GM19238 (cell line): ENCODE measurements at regions not wholly inside any gene's neighbourhood (a gene's known extent, or its start where the extent isn't known, plus 50 kb on each side); places are given as distances from the start of the nearest gene placed in this dataset.

ENCODE experiments used
- DNase-seq: peaks from one replicate; pipeline ENCODE4 v3.0.0; 2011; ENCODE audit warnings: low spot score; ENCODE audit not compliant: insufficient read length

DNA sequence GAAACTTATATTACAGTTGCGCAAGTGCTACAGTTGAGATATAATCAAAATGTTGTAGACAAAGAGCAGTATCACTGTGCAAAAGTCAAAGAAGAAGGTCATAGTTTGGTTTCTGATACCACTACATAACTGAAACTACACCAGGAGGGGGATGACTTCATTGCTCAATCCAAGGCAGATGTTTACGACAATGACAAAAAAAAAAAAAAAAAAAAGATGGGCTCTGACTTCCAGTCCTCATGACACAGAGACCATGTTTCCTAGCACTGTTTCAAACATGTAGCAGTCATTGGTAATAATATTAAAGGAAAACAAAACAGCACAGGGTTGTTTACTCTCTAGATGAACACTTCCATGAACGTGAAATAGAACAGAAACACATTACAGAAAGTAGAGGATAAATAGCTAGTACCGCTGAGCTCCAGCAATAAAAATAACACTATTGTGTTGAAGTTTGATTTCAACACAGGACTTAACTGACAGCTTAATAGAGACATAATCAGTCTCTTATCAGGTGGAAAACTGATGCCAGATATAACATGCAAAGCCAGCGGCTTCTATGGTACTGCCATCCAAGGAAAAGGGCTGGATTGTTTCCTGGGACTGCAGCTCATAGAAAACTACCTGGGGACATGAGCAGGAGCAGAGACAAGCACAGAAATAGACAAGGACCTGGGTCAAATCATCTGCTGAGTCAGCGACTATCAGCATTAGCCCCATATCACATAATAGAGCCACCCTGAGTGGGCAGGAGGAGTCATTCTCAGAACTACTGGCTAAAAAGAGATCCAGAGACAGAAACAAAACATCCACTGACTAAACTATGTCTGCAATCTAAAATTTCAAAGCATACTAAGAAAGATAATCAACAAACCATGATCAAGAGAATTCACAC is 463.6 kb upstream of the SOX9 start:
- no peak for DNase-seq

DNA sequence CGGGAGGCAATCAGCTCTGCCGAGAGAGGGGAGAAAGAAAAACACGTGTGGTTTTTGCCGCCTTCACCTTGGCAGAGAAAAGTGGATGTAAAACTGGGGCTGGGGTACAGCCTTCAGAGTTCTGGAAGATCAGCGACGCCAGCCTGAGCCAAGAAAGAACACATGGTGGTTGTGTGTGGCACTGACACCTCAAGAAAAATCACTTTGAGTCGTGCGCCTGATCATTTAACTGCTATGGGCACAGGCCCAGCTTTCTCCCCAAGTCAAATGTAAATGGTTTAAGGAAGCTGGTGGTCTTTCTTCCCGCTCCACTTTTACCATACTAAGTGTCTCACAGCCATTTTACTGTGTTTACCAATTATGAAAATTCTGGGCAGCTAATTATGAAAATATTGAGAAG is 461.8 kb upstream of the SOX9 start:
- no peak for DNase-seq

DNA sequence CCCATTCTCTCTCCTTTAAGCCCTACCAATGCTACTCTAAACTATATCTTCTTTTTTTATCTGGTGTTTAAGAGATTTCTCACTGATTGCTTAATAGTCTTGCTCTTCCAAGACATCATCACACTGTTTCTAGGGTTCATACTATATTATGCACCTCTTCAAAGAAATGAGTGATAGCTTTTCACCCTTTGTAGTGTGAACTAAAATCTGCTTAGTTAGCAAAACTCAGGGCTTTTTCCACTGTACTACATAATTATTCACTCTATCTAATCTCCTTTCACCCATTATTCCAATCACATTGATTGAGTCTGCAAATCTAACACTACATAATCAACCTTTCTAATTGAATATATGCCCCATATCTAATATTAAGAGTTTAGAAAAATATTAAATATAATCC is 456.0 kb upstream of the SOX9 start:
- DNase-seq = no peak

DNA sequence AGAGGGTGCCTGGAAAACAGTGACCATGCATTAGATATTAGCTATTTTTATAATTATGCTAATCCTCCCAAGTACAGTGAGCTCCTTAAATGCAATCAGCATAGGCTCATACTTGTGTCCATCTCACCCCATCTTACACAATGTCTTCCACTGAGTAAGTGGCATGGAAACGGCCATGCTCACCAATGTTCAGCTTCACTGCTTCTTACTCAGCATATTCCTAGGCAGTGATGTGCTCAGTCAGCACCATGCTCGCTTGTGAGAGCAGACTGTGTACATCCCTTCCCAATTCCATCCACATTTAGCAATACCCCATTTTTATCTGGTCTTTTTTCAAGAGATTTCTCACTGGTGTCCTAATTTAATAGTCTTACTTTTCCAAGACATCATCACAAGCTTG is 454.8 kb upstream of the SOX9 start:
- no peak for DNase-seq

DNA sequence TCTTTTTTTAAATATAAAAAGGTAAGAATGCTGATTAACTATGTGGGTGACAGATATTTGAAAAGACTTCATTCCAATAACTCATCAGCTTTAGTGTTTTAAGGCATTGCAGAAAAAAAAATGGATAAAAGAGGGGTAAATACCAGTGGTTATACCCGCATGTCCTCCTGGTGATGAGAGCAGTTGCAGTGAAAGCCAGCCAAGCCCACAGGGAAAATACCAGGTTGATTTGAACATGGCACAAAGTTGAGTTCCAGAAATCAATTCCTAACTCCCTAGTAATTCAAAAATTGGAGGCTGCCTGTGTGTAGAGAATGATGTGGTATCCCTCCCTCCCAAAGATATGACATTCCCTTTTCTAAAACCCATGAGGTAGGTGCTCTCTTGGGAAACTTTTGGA is 453.2 kb upstream of the SOX9 start:
- DNase-seq = no peak

DNA sequence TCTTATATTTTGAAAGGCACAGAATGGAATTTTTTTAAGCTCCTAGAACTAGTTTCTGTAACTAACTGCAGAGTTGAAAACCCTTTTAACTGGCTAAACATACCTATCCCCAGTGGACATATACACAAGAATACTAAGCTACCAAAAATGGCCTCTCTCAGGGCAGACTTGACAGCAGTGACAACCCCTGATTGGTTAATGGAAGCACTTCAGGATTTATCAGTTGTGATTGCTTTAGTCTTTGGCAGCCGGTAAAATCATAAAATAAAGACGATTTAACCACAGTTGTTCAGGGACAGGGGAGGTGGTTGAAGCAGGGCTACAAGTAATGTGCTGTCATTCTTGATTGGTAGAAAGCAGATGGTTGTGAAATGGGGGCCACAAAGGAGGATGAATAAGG is 452.0 kb upstream of the SOX9 start:
- DNase-seq = no peak

DNA sequence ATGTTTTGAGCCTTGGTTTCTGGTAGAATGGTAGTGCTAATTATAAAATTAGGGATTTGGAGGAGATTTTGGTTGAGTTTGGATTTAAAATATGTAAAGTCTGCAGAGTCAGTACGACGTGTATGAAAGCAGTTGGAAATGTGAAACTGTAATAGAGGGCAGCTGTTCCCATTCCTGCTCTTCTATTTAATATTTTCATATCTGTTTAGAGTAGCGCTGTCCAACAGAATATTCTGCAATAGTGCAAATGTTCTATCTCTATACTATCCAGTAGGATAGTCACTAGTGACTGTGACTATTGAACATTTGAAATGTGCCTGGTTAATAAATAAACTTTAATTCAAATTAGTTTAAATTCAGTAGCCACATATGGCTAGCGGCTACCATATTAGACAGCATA is 443.4 kb upstream of the SOX9 start:
- DNase-seq = no peak

DNA sequence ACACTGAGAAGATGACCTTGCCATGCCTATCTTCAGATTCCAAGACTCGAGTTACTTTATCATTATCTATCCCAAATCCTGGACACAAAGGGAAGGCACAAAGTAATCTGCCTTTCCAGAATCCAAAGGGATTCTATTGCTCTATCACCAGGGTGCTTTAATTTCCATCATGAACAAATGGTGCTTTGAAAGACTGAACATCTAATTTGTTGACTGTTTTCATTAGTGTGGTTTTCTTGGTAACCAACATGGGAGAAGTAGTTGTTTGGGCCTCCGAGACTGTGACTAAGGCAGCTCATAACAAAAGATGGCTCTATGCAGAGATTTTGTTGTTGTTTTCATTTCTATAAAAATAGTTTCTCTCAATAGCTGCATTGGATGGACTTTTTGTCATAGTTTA is 441.0 kb upstream of the SOX9 start:
- DNase-seq = no peak

DNA sequence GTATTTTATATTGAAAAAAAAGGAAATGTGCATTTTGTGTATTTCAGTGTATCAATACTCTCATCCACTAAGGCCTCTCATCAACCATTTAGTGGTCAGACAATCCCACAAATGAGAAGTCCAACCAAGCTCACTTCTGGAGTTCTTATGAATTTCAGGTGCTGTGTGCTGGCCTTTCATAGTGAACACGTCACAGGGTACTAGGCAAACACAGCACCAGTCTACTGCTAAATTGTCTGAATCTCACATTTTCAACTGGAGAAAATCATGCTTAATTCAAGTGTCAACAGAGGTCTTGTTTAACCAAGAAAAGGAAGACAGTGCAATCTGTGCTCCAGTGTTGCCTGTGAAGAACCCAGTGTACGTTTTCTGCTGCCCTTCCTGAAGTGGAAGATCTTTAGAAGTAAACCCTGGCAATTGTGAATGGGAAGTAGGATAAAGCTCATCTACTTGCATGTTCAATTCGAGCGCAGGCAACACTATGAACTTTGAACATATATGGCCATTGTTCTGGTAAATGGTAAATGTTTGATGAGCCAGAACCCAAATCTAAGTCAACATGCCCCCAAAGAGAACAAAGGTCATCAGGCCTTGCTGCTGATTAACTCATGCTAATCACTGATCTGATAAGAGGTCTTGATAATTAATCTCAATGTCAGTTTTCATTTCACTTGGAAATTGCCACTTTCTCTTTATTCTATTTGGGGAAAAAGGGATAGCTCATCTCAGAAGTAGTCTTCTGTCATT is 439.2 kb upstream of the SOX9 start:
- DNase-seq = no peak

DNA sequence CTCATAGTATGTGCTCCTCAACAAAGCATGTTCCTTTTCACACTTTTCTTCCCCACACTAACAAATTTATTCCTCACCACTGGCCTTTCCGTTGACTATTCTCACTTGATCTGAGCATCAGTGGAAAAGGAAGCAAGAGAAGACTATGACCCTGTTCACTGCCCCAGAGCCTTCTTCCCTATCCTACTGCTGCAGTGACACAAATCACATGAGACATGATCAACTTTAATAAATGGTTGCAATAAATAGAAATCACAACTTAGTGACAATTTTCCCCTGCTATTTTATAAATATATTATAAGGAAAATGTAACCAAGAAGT is 438.7 kb upstream of the SOX9 start:
- no peak for DNase-seq

DNA sequence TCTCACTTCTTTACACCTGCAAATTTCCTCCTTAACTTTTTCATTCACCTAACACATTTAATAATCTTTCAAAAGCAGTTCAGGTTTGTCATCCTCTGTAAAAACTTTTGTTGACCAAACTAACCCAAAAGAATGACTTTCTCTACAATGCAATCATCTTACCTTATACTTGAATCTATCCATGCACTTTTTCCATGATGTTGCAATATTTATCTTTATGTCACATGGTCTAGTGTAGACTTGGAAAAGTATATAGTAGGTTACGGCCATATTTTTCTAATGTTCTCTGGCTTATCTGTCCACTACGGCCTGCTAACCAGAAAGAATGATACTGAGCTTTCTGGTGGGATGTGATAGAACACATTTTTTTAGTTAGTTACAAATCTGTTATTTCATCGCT is 431.0 kb upstream of the SOX9 start:
- no peak for DNase-seq

DNA sequence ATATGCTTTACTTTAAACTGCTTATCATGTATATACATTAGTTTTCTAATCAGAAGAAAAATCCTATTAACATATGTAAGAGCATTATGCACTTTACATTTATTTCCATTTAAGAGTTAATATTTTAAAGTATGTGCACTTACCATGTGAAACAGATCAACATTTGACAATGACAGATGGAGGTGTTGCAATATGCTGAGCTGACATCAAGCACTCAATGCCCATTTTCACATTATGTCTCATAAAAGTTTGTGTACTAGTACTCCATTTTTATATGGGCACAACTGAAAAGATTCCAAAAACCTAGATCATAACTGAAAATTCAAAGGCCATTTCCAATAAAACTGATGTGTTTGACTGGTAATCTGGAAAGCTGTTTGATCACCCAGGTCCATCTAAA is 420.9 kb upstream of the SOX9 start:
- no peak for DNase-seq

DNA sequence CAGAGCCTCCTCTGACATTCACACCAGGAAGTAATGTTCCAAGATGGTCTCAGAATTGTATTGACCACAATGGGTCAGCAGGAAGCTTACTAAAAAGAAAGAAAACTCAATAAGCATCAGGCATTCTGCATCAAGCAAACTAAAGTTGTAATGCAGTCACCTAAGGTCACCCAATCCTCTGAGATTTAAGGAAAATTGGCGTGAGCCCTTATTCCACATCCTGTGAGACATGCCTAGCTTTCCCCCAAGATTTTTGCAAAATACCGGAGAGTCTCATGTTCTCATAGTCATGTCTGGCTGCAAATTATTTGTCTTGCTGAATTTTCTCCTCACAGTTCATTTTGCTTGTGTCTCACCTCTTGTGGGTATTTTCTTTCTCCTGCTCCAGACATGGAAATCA is 417.1 kb upstream of the SOX9 start:
- DNase-seq = no peak

DNA sequence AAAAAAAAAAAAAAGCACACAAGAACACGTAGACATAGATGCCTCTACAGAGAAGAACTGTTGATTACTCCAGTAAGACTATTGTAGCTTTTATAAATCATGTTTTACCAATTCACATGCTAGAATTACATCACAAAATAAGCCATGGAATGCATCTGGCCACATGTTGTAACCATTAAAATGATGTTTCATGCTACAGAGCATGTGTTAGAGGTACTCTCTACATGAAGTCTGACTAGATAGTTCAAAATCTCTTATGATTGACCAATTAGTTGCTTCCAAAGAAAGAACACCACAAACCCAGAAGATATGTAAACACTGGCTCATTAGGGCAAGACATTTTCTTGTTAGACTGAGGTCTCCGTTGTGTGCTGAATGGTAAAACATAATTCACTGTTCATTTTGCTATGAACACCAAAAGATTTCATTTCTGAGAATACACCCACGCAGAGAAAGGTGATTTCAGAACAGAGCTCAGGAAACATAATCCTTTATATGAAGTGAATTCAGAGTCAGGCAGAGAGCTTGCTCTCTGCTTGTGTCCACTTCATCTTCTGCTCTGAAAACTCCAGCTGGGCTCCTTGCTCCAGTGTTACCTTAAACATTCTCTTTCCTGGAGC is 411.4 kb upstream of the SOX9 start:
- DNase-seq = no peak

DNA sequence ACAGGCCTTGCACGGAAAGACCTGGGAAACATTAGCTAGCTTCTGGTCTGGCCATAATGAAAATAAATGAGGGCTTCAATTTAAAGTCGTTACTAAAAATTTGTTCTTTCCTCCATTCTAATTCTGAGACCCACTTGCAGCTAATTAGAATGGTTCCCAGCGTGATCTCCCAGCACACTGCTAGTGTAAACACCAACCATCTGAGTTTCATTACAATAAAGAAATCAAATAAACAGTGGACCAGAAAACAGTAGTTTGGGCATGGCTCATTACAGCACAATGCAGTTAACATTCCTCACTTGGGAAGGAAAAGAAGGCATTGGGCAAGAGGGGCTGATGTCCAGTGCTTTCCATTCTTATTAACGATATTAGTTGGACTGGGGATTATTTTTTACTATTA is 410.9 kb upstream of the SOX9 start:
- no peak for DNase-seq

DNA sequence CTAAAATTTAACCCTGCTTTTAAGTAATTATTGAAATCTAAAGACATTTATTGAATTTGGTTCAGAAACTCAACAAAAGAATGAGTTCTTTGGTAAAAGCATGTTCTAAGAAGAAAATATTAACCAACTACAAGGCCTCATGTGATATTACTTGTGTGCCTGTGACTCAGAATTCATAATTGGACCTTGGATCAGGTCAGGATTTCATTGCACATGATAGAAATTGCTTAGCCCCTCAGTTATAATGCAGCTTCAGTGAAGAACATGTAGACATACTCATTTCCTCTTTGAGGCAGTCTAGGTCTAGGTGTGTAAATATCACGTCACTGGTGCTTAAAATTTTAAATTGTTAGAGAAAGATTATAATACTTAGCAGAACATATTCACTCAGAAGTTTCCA is 410.0 kb upstream of the SOX9 start:
- DNase-seq = no peak

DNA sequence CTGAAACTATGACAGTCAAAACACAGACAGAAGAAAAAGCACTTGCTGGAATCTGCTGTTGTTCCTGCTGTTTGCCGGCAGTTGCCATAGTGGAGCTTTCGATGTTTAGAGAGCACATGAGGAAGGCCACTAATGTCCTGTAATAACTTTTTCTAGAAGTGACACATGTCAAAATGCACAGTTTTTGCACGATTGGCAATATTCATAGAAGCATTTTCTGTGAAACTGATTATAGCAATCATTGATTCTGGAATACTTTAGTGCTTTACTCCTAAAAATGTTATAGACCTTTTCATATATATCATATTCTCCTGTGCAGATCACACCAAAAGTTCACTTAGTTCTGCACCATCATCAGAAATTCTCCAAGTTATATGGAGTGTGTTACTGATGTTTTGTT is 407.0 kb upstream of the SOX9 start:
- DNase-seq = no peak

DNA sequence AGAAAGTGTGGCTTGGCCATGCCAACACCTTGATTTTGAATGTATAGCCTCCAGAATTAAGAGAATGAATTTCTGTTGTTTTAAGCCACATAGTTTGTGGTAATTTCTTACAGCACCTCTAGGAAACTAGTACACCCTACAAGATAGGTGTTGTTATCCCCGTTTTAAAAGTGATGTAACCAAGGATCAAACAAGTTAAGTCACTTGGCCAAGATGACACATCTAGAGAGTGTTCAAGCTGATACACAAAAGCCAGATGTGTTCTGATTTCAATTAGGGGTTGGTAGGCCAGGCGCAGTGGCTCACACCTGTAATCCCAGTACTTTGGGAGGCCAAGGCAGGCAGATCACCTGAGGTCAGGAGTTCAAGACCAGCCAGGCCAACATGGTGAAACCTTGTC is 396.5 kb upstream of the SOX9 start:
- DNase-seq = no peak

DNA sequence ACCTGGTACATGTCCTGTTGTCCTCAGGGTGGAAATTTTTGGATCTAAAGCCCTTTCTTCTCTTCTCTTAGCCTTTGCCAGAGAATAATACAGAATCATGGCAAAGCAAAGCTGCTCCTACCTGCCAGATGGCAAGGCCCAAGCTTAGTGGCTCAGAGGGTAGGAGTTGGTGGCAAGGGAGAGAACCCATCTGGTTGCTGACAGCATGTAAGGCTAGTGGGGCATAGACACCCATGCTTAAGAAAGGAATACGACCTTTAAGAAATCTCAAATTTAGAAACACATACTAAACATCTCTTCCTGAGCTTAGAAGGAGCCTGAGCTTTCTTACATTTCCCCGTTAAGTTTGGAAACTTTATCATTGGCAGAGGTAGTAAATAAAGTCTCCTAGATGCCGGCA is 395.0 kb upstream of the SOX9 start:
- no peak for DNase-seq

DNA sequence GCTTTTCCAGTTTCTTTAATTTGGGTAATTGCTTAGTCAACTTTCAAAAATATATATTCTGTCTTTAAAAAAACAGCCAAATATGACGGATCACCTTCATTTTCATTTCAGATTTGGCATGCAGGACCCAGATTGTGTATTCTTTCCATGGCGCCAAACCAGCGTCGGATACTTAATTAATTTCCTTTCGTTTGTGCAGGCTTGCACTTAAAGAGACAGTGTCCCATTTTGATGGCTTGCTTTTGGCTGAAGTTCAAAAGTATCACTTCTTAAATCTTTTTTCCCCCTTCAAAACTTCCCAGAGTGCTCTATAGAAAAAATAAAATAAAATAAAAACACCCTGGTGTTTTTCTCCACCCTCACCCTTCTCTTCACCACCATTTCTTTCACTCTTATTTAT is 394.5 kb upstream of the SOX9 start:
- no peak for DNase-seq

DNA sequence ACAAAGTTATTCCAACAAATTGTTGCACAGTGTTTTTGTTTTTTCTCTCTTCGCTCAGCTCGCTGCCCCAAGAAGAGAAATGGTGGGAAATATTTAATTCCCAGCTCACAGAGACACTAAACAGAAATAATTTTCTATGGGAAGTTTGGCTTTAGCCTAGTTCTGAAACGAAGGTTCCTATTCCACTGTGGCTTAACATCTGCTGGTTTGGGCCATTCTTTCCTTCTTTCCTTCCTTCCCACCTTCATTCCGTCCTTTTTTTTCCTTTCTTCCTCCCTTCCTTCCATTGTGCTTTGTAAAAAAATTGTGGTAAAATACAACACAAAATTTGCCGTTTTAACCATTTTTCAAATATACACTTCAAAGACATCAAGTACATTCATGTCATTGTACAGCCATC is 393.5 kb upstream of the SOX9 start:
- no peak for DNase-seq

DNA sequence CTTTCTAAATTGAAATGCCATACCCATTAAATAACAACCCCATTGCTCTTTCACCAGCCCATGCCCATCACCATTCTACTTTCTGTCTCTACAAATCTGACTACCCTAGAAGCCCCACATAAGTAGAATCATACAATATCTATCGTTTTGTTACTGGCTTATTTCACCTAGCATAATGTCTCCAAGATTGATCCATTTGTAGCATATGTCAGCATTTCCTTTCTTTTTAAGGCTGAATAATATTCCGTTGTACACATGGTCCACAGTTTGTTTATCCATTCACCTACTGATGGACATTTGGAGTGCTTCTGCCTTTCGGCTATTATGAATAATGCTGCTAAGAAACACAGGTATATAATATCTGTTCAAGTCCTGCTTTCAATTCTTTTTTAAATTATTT is 393.1 kb upstream of the SOX9 start:
- DNase-seq = no peak

DNA sequence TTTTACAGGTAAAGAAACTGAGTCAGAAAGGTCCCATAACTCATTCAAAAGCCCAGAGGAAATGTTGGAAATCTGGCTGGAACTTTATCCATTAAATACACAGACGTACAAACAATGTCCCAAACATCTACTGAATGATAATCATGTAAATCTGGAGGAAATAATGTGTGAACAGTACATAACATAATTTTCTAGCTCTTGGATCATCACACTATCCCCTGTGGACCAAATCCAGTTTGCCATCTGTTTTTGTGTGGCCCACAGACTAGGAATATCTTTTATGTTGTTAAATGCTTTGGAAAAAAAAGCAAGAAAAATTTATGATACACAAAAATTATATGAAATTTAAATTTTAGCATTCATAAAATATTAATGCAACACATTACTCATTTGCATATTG is 389.9 kb upstream of the SOX9 start:
- DNase-seq = no peak
